H9 (cell line): ENCODE measurements at regions not wholly inside any gene's neighbourhood (a gene's known extent, or its start where the extent isn't known, plus 50 kb on each side); places are given as distances from the start of the nearest gene placed in this dataset.

ENCODE experiments used
- DNase-seq: peaks from one replicate; pipeline ENCODE4 v3.0.0-alpha.2; 2017
- H2AFZ ChIP-seq: one replicate; pipeline ENCODE4 v1.6.1; 2013; ENCODE audit warnings: mild to moderate bottlenecking, low read length, control low read depth, moderate library complexity
- H2AK5ac ChIP-seq: 2 replicates; pipeline ENCODE4 v1.6.1; 2013; ENCODE audit warnings: low read length, control low read depth, mixed read lengths; ENCODE audit not compliant: insufficient read length
- H2BK120ac ChIP-seq: one replicate; pipeline ENCODE4 v1.6.1; 2013; ENCODE audit warnings: low read depth, mild to moderate bottlenecking, low read length, control low read depth, inconsistent platforms; ENCODE audit not compliant: poor library complexity, severe bottlenecking
- H2BK12ac ChIP-seq: 2 replicates; pipeline ENCODE4 v1.6.1; 2013; ENCODE audit warnings: low read length, control low read depth, mixed read lengths, low read depth; ENCODE audit not compliant: insufficient read length
- H2BK15ac ChIP-seq: 2 replicates; pipeline ENCODE4 v1.6.1; 2013; ENCODE audit warnings: low read depth, low read length, control low read depth
- H2BK20ac ChIP-seq: one replicate; pipeline ENCODE4 v1.6.1; 2013; ENCODE audit warnings: low read depth, mild to moderate bottlenecking, low read length, control low read depth, inconsistent platforms; ENCODE audit not compliant: poor library complexity, severe bottlenecking
- H2BK5ac ChIP-seq: 2 replicates; pipeline ENCODE4 v1.6.1; 2013; ENCODE audit warnings: low read length, control low read depth, mixed read lengths; ENCODE audit not compliant: insufficient read length
- H3K14ac ChIP-seq: 2 replicates; pipeline ENCODE4 v1.6.1; 2013; ENCODE audit warnings: low read length, control low read depth; ENCODE audit not compliant: insufficient read depth
- H3K18ac ChIP-seq: 2 replicates; pipeline ENCODE4 v1.6.1; 2013; ENCODE audit warnings: low read depth, mild to moderate bottlenecking, mixed read lengths, low read length, control low read depth; ENCODE audit not compliant: insufficient read length
- H3K23ac ChIP-seq: 2 replicates; pipeline ENCODE4 v1.6.1; 2013; ENCODE audit warnings: low read length, control low read depth, mixed read lengths, low read depth; ENCODE audit not compliant: insufficient read length
- H3K23me2 ChIP-seq: 2 replicates; pipeline ENCODE4 v1.6.1; 2013; ENCODE audit warnings: low read depth, mild to moderate bottlenecking, mixed read lengths, low read length, control low read depth; ENCODE audit not compliant: insufficient read length, poor library complexity, severe bottlenecking
- H3K27ac ChIP-seq: 2 replicates; pipeline ENCODE4 v1.5.1; 2013; ENCODE audit warnings: low read length, control low read depth, mixed read lengths, low read depth; ENCODE audit not compliant: insufficient read length
- H3K27me3 ChIP-seq: 2 replicates; pipeline ENCODE4 v1.6.1; 2013; ENCODE audit warnings: low read length, control low read depth, inconsistent platforms; ENCODE audit not compliant: insufficient read depth
- H3K4ac ChIP-seq: 2 replicates; pipeline ENCODE4 v1.6.1; 2013; ENCODE audit warnings: low read depth, mild to moderate bottlenecking, control low read depth, inconsistent platforms, low read length, moderate library complexity
- H3K4me1 ChIP-seq: 2 replicates; pipeline ENCODE4 v1.6.1; 2013; ENCODE audit warnings: low read length, control low read depth, inconsistent platforms; ENCODE audit not compliant: insufficient read depth
- H3K4me2 ChIP-seq: 2 replicates; pipeline ENCODE4 v1.6.1; 2013; ENCODE audit warnings: low read length, control low read depth, mixed read lengths; ENCODE audit not compliant: insufficient read length, insufficient read depth
- H3K56ac ChIP-seq: 2 replicates; pipeline ENCODE4 v1.6.1; 2013; ENCODE audit warnings: low read depth, mild to moderate bottlenecking, mixed read lengths, low read length, control low read depth; ENCODE audit not compliant: insufficient read length
- H3K79me1 ChIP-seq: 2 replicates; pipeline ENCODE4 v1.6.1; 2013; ENCODE audit warnings: low read depth, mild to moderate bottlenecking, moderate library complexity, low read length, control low read depth, inconsistent platforms; ENCODE audit not compliant: insufficient read depth, poor library complexity, severe bottlenecking
- H3K79me2 ChIP-seq: 2 replicates; pipeline ENCODE4 v1.6.1; 2013; ENCODE audit warnings: low read length, control low read depth, inconsistent platforms; ENCODE audit not compliant: insufficient read depth
- H3K9ac ChIP-seq: 2 replicates; pipeline ENCODE4 v1.6.1; 2013; ENCODE audit warnings: low read length, control low read depth, mixed read lengths; ENCODE audit not compliant: insufficient read length; ENCODE audit errors: extremely low read depth
- H3K9me3 ChIP-seq: one replicate; pipeline ENCODE4 v1.6.1; 2013; ENCODE audit warnings: low read depth, low read length, inconsistent platforms; ENCODE audit not compliant: control insufficient read depth
- H3T11ph ChIP-seq: one replicate; pipeline ENCODE4 v1.6.1; 2013; ENCODE audit warnings: mild to moderate bottlenecking, low read length, control low read depth, inconsistent platforms
- H4K20me1 ChIP-seq: one replicate; pipeline ENCODE4 v1.6.1; 2013; ENCODE audit not compliant: control insufficient read depth, insufficient read length, insufficient read depth
- H4K5ac ChIP-seq: 2 replicates; pipeline ENCODE4 v1.6.1; 2013; ENCODE audit warnings: low read depth, mild to moderate bottlenecking, mixed read lengths, low read length, control low read depth; ENCODE audit not compliant: insufficient read length
- H4K8ac ChIP-seq: replicated peaks from 2 replicates; pipeline ENCODE4 v1.6.1; 2013; ENCODE audit warnings: low read length, control low read depth, mixed read lengths, low read depth; ENCODE audit not compliant: insufficient read length
- H4K91ac ChIP-seq: 2 replicates; pipeline ENCODE4 v1.6.1; 2013; ENCODE audit warnings: low read depth, mild to moderate bottlenecking, moderate library complexity, mixed read lengths, low read length, control low read depth; ENCODE audit not compliant: insufficient read length
- H3K27ac Mint-ChIP-seq, 3 experiments: 2 replicates in 2 of 3; 3 replicates in 1 of 3; pipeline ENCODE4 v1.8.0; 2020 to 2021; ENCODE audit warnings: mixed read lengths in 3 of 3, mild to moderate bottlenecking in 1 of 3, moderate library complexity in 1 of 3
- H3K27me3 Mint-ChIP-seq: 2 replicates; pipeline ENCODE4 v1.8.0; 2021; ENCODE audit warnings: low read depth, mild to moderate bottlenecking, moderate library complexity, mixed read lengths
- H3K36me3 Mint-ChIP-seq, 3 experiments: 2 replicates in 2 of 3; 3 replicates in 1 of 3; pipeline ENCODE4 v1.8.0; 2020 to 2021; ENCODE audit warnings: low read depth in 3 of 3, mixed read lengths in 3 of 3; ENCODE audit not compliant: insufficient read depth in 1 of 3
- H3K4me1 Mint-ChIP-seq, 2 experiments: 2 replicates each; pipeline ENCODE4 v1.8.0; 2020; ENCODE audit warnings: mixed read lengths in 2 of 2
- H3K4me3 Mint-ChIP-seq, 2 experiments: 2 replicates in 1 of 2; 3 replicates in 1 of 2; pipeline ENCODE4 v1.8.0; 2020 to 2021; ENCODE audit warnings: mild to moderate bottlenecking in 2 of 2, mixed read lengths in 2 of 2, moderate library complexity in 1 of 2
- H3K9me3 Mint-ChIP-seq, 2 experiments: 2 replicates in 1 of 2; 3 replicates in 1 of 2; pipeline ENCODE4 v1.8.0; 2020; ENCODE audit warnings: mild to moderate bottlenecking in 2 of 2, mixed read lengths in 2 of 2, moderate library complexity in 1 of 2
- CTCF ChIP-seq: fragments of 200-600 bp; sonication (generic); conservative IDR thresholded peaks from 3 replicates; pipeline ENCODE4 v1.8.0; 2021; ENCODE audit warnings: antibody characterized with exemption, mild to moderate bottlenecking
- WGBS: extraction: QIAGEN DNeasy Blood & Tissue Kit; methylation state at CpG from one replicate; pipeline ENCODE4 v1.1.7; 2013; ENCODE audit warnings: missing lambda C conversion rate, low lambda C conversion rate, mixed read lengths; ENCODE audit not compliant: insufficient read length; ENCODE audit errors: extremely low coverage; 5-methylcytosine and 5-hydroxymethylcytosine counted together

GRCh38 chr6:141724731-141725130 lies 408.0 kb upstream of the GJE1 start:
- Histone ChIP-seq H3K4me2 (no peak overlapping the region), H3K79me1 (no peaks in the 10 kb centered on the region), H3K9ac (no peak overlapping the region), H2BK15ac (no peak overlapping the region), H2AK5ac (no peak overlapping the region), H4K8ac (no peak overlapping the region), H3K14ac (no peak overlapping the region), H4K5ac (no peak overlapping the region), H3K27me3 (no peaks in the 10 kb centered on the region), H3K23me2 (no peaks in the 10 kb centered on the region), H4K20me1 (no peaks in the 10 kb centered on the region), H4K91ac (no peak overlapping the region), H2BK12ac (no peak overlapping the region), H3K4ac (no peak overlapping the region), H2AFZ (no peak overlapping the region), H3K4me1 (no peaks in the 10 kb centered on the region), H3K56ac (no peak overlapping the region), H3K27ac (no peak overlapping the region), H3T11ph (no peak overlapping the region), H2BK5ac (no peak overlapping the region), H3K9me3 (no peaks in the 10 kb centered on the region), H3K79me2 (no peaks in the 10 kb centered on the region), H2BK20ac (no peak overlapping the region), H3K23ac (no peak overlapping the region), H3K18ac (no peak overlapping the region), H2BK120ac (no peak overlapping the region)
- Mint-ChIP-seq H3K4me1 (peaks cover 17 to 20% of the 10 kb centered on the region in 2 experiments), H3K36me3 (no peaks in the 10 kb centered on the region), H3K4me3 (no peak overlapping the region), H3K27me3 (no peaks in the 10 kb centered on the region), H3K27ac (no peak overlapping the region), H3K9me3 (no peaks in the 10 kb centered on the region)
- no CpG with 5 or more reads among the region's 1 CpG for WGBS
- no peak for TF ChIP-seq CTCF
- no peak for DNase-seq
